HT-29 (cell line): ENCODE measurements at regions not wholly inside any gene's neighbourhood (a gene's known extent, or its start where the extent isn't known, plus 50 kb on each side); places are given as distances from the start of the nearest gene placed in this dataset.
"Not testable (repeated sequence)": the region's sequence is repeated elsewhere in the genome, so short reads cannot be mapped to it uniquely, and the experiment has no call there.

Source experiments
- DNase-seq: peaks from one replicate; pipeline ENCODE4 v3.0.0-alpha.2; 2015; ENCODE audit warnings: low spot score

- no peak for DNase-seq
Observed at GRCh38 chr10:125554016-125554703, 128.8 kb downstream of the TEX36 start.

DNA sequence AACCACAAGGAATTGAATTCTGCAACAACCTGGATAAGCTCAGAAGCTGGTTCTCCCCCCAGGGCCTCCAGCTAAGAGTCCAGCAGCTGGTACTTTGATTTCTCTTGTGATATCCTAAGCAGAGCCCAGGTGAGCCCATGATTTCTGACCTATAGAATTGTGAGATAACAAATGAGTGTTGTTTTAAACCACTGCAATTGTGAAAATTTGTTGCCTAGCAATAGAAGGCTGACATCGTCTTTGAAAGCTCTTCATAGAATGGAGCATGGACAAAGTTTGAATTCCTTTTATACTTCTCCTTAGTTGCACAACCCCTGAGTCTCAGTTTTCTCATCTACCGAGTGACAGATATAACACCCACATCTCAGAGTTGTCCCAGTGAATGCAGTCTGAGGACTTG, 129.9 kb downstream of the TEX36 start:
- DNase-seq, result no peak

DNA sequence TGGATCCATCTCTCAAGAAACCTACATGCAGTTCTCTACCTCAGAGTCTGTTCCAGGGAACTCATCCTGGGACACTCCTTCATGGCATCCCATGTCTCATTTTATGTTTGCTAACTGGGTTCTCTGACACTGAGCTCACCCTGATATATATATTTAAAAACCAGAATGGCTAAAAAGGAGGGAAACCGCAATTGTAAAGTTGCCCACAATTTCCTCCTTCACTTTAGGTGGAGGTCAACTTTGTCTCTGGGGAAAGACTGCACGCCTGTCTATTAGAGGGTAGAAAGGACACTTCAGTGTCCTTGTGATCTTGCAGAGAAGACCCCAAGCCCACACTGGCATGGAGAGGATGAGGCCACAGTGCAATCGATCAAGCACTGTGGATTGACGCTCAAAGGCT, 131.7 kb downstream of the TEX36 start:
- DNase-seq, result no peak

GRCh38 chr10:125550362-125550761, 132.6 kb downstream of the TEX36 start:
- no peak for DNase-seq

GRCh38 chr10:125549653-125550052, 133.3 kb downstream of the TEX36 start:
- DNase-seq, result no peak

DNA sequence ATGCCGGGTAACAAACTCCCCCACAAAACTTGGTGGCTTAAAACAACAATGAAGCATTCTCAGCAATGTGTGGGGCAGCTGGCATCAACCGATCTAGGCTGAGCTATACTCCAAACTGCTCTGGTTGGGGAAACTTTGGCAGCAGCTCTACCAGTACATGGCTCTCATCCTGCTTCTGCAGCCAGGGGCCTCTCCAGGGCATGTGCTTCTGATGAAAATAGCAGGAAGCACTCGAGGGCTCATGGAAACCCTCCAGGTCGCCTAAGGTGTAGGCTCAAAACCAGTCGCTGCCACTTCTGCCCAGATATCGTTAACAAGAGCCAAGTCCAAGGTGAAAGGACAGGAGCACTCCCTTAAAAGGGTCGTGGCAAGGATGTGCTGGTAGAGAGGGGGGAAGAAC, 134.1 kb downstream of the TEX36 start:
- no peak for DNase-seq

DNA sequence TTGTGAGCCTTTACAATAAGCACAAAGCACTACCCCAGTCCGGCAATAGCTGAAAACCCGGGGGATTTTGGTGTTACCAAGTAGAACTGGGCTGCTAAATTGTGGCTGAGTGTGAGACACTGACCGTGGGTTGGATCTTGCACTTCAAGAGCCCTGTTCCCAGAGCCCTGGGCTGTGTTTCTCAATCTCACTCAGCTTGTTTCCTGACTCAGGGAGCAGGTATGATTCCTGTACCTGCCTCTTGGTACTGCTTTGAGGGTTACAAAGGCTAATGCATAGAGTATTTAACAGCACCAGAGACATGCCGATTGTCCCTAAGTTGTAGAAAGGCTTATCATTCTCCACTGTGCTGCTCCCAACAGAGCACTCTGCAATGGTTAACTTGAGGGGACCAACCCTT, 134.6 kb downstream of the TEX36 start:
- no peak for DNase-seq

GRCh38 chr10:125547010-125547650, 135.8 kb downstream of the TEX36 start:
- DNase-seq, result no peak

GRCh38 chr10:125543796-125544195, 139.2 kb downstream of the TEX36 start:
- no peak for DNase-seq

GRCh38 chr10:125538947-125539731, 143.8 kb downstream of the TEX36 start:
- DNase-seq, result no peak

- no peak for DNase-seq
Observed at GRCh38 chr10:125536236-125536635, 146.7 kb downstream of the TEX36 start.

DNA sequence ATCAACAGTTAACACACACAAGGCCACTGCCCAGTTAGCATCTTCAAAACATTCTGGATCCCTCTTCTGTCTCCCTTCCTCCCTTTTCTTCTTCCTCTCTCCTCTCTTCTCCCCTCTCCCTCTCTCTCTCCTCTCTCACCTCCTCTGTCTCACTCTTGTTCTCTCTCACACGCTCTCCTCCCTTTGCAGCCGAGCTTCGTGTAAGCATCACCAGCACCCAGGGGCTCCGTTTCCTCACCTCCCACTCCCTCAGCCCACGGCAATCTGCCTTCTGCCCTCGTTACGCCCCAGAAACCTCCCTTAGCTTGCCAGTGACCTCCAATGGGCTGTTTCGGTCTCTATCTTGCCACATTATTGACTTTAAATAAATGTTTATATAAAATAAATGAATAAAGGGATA, 147.4 kb downstream of the TEX36 start:
- no peak for DNase-seq

DNA sequence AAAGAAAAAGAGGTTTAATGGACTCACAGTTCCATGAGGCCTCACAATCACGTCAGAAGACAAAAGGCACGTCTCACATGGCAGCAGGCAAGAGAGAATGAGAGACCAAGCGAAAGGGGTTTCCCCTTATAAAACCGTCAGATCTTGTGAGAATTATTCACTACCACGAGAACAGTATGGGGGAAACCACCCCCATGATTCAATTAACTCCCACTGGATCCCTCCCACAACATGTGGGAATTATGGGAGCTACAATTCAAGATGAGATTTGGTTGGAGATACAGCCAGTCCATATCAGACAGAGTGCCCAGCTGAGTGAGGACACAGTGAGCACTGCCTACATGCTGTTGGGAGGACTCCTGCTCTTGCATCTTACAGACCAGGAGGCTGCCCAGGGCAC, 148.4 kb downstream of the TEX36 start:
- no peak for DNase-seq

DNA sequence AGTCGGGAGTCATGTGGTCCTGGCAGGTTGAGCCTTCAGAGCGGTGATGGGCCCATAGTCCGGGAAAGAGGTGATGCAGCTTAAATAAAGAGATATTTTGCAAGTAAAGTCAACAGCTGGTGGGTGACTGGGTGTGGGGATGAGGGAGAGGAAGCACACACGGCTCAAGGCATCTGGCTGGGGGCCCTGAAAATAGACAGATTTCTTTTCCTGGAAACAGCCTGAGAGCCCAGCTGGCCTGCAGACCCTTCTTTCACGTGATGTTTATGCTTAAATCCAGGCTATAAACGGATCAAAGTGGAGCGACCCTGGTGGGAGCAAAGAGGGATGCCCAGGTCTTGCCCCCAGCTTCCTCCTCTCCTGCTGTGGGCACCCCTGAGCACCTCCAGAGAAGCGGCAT, 149.1 kb downstream of the TEX36 start:
- no peak for DNase-seq

DNA sequence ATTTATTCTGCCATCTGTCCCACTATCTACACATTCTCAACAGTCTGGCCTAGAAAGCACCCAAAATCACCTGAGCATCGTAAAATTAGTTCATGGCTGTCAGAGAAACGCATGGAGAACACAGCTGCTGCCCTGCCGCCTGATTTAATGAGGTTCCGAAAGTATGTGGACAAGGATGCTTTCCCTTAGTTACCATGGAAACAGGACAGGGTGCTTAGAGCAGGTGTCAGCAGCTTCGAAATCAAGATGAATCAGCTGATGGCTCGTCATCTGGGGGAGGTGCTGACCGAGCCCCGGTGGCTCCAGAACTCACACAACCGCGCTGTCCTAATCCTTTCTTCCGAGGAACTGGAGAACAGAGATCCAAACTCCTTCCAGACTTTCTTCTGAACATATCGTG, 151.5 kb downstream of the TEX36 start:
- DNase-seq, result no peak

- no peak for DNase-seq
Observed at GRCh38 chr10:125523347-125523746, 159.6 kb downstream of the TEX36 start.

DNA sequence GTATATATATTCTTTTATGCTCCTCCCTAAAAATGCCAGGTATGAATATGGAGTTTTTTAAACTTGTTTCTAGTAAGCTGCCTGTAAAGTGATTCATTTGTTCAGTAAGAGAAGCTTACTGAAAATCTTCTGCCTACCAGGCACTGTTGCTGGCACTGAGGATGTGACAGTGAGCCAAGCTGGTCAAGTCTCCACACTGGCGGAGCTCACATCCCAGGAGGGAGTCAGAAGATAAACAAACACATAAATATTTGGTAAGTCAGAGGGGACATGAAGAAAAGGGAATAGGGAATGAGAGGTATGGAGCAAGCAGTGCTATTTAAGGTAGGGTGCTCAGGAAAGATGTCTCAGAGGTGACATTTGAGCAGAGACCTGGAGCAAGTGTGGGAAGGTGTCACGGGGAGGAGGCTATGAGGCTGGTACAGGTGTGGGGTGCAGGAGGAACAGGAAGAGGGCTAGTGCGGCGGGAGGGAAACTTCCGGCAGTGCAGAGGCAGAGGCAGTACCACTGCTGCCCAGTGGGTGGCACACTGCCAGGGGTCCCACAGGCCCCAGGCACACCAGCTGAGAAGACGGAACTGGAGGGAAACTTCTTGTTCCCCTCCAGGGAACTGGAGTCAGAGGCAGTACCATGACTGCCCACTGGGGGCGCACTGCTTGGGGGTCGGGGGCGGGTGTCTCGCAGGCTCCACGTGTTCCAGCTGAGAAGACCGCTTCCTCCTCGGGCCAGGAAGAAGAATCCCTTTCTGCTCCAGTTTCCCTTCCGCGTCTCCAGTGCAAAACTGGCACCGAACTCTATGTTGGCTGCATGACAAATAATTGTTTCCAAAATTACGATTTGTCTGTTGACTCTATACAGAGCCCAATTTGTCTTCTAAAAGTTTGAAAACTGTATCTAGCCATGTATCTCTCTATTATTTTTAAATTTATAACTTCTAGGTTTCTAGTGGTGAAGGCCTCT, 161.0 kb downstream of the TEX36 start:
- DNase-seq, result peak; percentile 67

DNA sequence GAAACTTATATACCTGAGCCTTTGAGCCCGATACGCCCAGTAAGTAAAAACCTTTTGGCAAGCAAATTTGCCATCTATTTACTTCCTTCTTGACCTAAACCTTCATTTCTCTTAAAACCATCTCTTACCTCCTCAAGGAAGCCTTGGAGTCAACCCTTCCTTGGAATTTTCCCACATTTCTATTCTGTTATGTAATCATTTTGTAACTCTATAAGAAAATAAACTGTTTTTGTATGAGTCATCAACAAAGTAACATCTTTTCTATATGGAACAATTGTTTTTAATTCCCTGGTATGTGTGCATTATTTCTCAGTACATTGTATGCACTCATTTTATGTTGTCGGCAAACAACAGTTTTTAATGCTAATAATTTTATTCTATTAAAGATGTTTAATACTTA, 162.0 kb downstream of the TEX36 start:
- DNase-seq, result no peak

DNA sequence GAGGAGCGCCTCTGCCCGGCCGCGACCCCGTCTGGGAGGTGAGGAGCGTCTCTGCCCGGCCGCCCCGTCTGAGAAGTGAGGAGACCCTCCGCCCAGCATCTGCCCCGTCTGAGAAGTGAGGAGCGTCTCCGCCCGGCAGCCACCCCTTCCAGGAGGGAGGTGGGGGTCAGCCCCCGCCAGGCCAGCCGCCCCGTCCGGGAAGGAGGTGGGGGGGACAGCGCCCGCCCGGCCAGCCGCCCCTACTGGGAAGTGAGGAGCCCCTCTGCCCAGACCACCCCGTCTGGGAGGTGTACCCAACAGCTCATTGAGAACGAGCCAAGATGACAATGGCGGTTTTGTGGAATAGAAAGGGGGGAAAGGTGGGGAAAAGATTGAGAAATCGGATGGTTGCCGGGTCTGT, 164.6 kb downstream of the TEX36 start:
- not testable (repeated sequence) for DNase-seq

GRCh38 chr10:125515571-125515970, 167.4 kb downstream of the TEX36 start:
- no peak for DNase-seq
